DMS114 treated with DMSO at 0.1 percent for 48 hours (cell line): ENCODE measurements at regions not wholly inside any gene's neighbourhood (a gene's known extent, or its start where the extent isn't known, plus 50 kb on each side); places are given as distances from the start of the nearest gene placed in this dataset.

Source experiments
- DNase-seq: peaks from one replicate; lab custom pipeline; 2025; ENCODE audit not compliant: unreplicated experiment; lab: John Stamatoyannopoulos, UW

GRCh38 chr3:118412503-118412902 lies 622.1 kb downstream of the IGSF11 start:
- DNase-seq = no peak

GRCh38 chr3:118425272-118425837 lies 609.3 kb downstream of the IGSF11 start:
- no peak for DNase-seq

GRCh38 chr3:118433825-118434224 lies 600.8 kb downstream of the IGSF11 start:
- DNase-seq = no peak

GRCh38 chr3:118435851-118436350 lies 598.7 kb downstream of the IGSF11 start:
- DNase-seq = no peak

GRCh38 chr3:118436697-118437262 lies 597.9 kb downstream of the IGSF11 start:
- no peak for DNase-seq

DNA sequence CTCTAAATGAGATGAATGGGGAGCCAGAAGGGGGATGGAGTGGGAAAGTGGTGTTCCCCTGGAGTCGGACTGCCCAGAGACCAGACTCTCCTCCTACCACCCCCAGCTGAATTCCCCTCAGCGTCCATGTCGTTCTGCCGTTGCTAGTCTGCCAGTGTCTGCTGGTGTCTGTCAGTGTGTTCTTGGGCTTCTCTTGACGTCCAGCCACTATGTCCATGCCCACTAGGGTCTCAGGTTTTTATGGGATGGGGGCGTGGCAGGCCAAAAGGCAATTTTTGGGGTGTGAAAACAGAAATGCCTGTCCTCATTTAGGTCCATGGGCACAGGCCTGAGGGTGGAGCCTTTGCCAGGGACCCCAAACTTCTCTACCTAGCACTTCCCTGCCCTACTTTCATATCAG lies 589.6 kb downstream of the IGSF11 start:
- no peak for DNase-seq

- DNase-seq = no peak
These were observed 587.3 kb downstream of the IGSF11 start for GRCh38 chr3:118447339-118447738.

DNA sequence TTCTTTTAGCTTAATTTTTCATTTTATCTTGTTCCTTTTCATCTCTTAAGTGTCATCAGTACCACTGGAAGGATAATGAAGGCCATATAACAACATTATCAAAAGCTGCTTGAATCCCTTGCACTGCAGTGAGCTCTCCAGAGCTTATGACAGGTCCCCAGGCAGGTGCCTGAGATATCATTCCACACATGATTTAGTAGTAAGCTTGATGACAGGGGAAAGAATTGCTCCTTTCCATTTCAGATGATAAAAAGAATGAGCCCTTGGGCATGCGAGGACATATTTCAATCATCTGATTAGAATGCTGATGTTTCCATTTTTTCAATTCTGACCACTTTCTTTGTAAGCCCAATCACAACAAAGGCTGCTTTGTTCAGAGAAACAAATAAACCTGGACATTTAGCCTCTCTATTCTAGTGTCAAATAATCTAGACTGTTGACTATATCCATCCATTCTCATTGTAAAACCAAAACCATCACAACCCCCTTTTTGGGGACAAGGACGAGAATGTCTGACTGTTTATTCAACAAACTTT lies 567.8 kb downstream of the IGSF11 start:
- no peak for DNase-seq

DNA sequence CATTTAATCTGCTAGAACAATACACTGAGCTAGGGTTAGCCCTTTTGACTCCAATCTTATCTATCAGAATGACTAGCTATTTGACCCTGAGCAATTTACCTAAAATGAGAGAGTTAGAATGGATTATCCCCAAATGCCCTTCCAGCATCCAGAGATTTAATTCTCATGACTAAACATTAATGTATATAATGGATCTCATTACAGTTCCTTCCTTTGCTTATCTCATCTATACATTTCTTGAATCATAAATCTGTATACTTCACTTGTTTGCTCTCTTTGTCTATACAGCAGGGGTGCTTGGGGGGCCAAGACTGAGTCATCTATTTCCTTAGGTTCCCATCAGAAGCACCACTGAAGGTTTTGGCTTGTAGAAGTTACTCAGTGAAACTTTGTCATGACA lies 565.8 kb downstream of the IGSF11 start:
- no peak for DNase-seq

GRCh38 chr3:118472586-118472985 lies 562.1 kb downstream of the IGSF11 start:
- DNase-seq = no peak

GRCh38 chr3:118473343-118473742 lies 561.3 kb downstream of the IGSF11 start:
- DNase-seq = no peak

GRCh38 chr3:118476885-118477618 lies 557.6 kb downstream of the IGSF11 start:
- no peak for DNase-seq

GRCh38 chr3:118477768-118478167 lies 556.9 kb downstream of the IGSF11 start:
- no peak for DNase-seq

DNA sequence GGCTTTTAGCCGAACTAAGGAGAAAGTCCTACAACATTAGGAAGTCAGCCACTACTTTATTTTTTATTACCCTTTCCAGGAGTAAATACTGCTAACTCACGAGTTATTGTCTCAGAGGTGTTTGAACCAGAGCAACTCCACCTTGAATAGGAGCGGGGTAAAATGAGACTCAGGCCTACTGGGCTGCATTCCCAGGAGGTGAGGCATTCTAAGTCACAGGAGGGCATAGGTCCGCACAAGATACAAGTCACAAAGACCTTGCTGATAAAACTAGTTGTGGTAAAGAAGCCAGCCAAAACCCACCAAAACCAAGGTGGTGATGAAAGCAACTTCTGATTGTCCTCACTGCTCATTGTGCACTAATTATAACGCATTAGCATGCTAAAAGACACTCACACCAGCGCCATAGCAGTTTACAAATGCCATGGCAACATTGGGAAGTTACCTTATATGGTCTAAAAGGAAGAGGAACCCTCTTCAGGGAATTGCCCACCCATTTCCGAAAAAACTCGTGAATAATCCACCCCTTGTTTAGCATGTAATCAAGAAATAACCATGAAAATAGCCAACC lies 555.9 kb downstream of the IGSF11 start:
- DNase-seq = no peak

DNA sequence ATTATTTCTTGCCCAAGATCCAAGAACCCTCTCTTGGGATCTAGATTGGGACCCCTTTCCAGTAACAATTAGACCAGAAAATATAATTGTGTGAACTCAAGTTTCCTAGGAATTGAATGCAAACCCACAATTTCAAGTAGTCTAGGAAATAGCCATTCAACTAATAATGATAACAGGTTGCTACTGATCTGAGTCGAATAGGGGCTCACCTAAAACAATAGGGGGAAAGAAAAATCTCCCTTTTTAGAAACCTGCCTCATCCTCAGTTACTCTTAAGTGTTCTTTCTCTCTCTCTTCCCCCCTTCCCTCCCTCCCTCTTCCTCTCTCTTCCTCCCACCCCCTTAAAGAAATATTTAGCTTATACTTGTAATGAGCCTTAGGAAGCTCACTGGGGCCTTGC lies 555.3 kb downstream of the IGSF11 start:
- DNase-seq = no peak

DNA sequence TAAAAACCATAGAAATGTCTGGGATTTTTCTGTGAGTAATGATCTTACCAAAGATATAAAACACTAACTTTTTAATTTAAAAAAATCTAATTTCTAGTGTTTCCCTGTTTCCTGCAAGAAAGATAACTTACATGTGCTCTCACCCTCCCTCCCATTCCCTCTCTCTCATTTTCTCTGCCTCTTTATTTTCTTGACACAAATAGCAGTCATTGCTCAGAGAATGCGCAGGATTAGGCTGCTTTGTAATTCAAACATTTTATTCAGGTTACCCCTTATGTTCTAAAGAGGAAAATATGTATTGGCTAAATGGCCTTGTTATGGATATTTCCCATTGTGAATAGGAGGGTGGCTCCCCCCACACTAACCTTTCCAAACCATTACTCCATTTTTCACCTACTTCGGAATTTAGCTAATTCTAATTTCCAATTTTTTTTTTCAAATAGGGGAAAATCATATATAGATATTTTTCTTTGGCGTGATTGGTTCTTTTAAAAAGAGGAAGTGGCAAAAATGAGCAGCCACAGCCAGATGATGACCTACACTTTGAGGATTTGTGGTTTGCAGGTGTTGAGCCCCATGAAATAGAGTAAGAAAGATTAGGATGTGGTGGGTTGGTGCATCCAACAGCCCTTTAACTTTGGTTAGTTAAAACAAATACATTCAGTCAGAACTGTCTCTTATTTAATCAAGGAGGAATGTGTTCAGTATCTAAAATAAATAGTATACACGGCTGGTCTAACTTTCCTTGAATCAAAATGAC lies 554.4 kb downstream of the IGSF11 start:
- DNase-seq = no peak

- no peak for DNase-seq
These were observed 549.0 kb downstream of the IGSF11 start for GRCh38 chr3:118485693-118486092.

DNA sequence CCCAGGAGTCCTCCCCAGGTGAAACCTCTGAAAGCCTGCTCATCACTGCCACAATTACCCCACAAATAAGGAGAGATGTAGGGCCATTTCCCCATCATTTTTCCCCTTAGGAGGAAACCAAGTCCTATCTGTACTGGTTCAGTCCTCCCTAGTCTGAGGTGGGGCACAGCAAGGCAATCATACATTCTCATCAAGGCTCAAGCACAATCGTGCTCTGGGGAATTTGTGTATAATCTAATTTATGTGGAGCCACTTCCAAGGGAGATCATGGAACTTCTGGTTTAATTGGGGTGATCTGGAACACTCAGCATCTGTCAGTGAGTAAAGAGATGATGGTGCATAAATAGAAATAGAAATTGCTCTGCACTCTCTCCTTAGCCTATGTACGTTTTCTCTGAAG lies 546.9 kb downstream of the IGSF11 start:
- no peak for DNase-seq

DNA sequence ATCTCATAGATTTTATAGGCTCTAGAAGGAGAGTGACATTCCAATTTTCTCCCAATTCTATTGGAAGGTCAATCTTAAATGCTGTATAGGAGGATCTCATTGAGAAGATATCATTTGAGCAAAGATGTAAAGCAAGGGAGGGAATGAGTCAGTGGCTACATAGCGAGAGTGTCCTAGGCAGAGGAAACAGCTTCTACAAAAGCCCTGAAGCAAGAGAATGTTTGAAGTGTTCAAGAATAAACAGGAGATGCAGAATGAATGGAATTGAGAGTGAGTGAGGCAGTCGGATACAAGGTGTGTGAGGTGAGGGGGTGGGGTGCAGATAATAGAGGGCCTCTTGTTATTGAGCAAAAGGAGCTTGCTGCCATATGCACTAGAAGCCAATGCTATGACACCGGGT lies 545.9 kb downstream of the IGSF11 start:
- DNase-seq = no peak

DNA sequence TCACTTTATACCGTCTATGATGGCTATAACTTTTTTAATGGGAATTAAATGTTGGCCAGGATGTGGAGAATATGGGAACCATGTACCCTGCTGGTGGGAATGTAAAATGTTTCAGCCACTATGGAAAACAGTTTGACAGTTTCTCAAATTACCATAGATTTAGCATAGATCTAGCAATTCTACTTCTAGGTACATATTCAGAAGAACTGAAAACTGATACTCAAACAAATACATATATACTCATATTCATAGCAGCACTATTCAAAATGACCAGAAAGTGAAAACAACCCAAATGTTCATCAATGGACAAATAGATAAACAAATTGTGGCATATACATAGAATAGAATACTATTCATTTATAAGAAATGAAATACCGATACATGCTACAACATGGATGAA lies 539.4 kb downstream of the IGSF11 start:
- no peak for DNase-seq

GRCh38 chr3:118497274-118497673 lies 537.4 kb downstream of the IGSF11 start:
- no peak for DNase-seq
